Activated CD4-positive, alpha-beta memory T cell treated with anti-CD3 and anti-CD28 coated beads, Interleukin-2, amount 10 ng/mL, durations not matched to agents 7 days and 5 days (primary cell): ENCODE measurements at regions not wholly inside any gene's neighbourhood (a gene's known extent, or its start where the extent isn't known, plus 50 kb on each side); places are given as distances from the start of the nearest gene placed in this dataset.
"Not testable (repeated sequence)": the region's sequence is repeated elsewhere in the genome, so short reads cannot be mapped to it uniquely, and the experiment has no call there.

Experiments
- CTCF ChIA-PET: fragments of 350-600 bp; sonication (Branson Sonifier 250); formaldehyde crosslinking; loops from one replicate; lab custom pipeline; 2021; ENCODE audit warnings: antibody characterized with exemption, inconsistent platforms; lab: Charles Lee
- POLR2A ChIA-PET: fragments of 350-600 bp; sonication (Branson Sonifier 250); formaldehyde crosslinking; loops from one replicate; lab custom pipeline; 2021; ENCODE audit warnings: antibody characterized with exemption; lab: Charles Lee
- DNase-seq: peaks from one replicate; pipeline ENCODE4 v3.0.0-alpha.2; 2020
- H3K27ac Mint-ChIP-seq: one replicate; pipeline ENCODE4 v1.8.0; 2021; ENCODE audit warnings: mild to moderate bottlenecking, mixed read lengths
- H3K27me3 Mint-ChIP-seq: one replicate; pipeline ENCODE4 v1.8.0; 2021; ENCODE audit warnings: mixed read lengths
- H3K36me3 Mint-ChIP-seq: one replicate; pipeline ENCODE4 v1.8.0; 2021; ENCODE audit warnings: low read depth, mixed read lengths
- H3K4me1 Mint-ChIP-seq: one replicate; pipeline ENCODE4 v1.8.0; 2021; ENCODE audit warnings: mixed read lengths
- H3K4me3 Mint-ChIP-seq: one replicate; pipeline ENCODE4 v1.8.0; 2021; ENCODE audit warnings: mild to moderate bottlenecking, mixed read lengths
- H3K9me3 Mint-ChIP-seq: one replicate; pipeline ENCODE4 v1.8.0; 2021; ENCODE audit warnings: mixed read lengths

- H3K4me1 Mint-ChIP-seq, result no peaks in the 10 kb centered on the region
- H3K36me3 Mint-ChIP-seq, result no peaks in the 10 kb centered on the region
- peaks cover 2% of the 10 kb centered on the region for H3K27me3 Mint-ChIP-seq
- ChIA-PET POLR2A (interaction anchor here (0.5 kb wide), 1 partner anchor 25 kb away, joined by 3 read pairs; no protein-coding TSS in a partner anchor), CTCF (no interaction called here)
- no peak overlapping the region for H3K4me3 Mint-ChIP-seq
- no peak overlapping the region for H3K27ac Mint-ChIP-seq
- H3K9me3 Mint-ChIP-seq, result no peaks in the 10 kb centered on the region
- DNase-seq, result no peak
Observed at GRCh38 chr2:61626827-61627226, 88.7 kb upstream of the XPO1 start.

GRCh38 chr2:61623747-61624146 lies 85.6 kb upstream of the XPO1 start:
- Mint-ChIP-seq H3K27me3 (no peaks in the 10 kb centered on the region), H3K4me3 (no peak overlapping the region), H3K4me1 (peaks cover 7% of the 10 kb centered on the region), H3K27ac (no peak overlapping the region), H3K9me3 (no peaks in the 10 kb centered on the region), H3K36me3 (no peaks in the 10 kb centered on the region)
- DNase-seq, result no peak
- ChIA-PET CTCF (no interaction called here), POLR2A (no interaction called here)

DNA sequence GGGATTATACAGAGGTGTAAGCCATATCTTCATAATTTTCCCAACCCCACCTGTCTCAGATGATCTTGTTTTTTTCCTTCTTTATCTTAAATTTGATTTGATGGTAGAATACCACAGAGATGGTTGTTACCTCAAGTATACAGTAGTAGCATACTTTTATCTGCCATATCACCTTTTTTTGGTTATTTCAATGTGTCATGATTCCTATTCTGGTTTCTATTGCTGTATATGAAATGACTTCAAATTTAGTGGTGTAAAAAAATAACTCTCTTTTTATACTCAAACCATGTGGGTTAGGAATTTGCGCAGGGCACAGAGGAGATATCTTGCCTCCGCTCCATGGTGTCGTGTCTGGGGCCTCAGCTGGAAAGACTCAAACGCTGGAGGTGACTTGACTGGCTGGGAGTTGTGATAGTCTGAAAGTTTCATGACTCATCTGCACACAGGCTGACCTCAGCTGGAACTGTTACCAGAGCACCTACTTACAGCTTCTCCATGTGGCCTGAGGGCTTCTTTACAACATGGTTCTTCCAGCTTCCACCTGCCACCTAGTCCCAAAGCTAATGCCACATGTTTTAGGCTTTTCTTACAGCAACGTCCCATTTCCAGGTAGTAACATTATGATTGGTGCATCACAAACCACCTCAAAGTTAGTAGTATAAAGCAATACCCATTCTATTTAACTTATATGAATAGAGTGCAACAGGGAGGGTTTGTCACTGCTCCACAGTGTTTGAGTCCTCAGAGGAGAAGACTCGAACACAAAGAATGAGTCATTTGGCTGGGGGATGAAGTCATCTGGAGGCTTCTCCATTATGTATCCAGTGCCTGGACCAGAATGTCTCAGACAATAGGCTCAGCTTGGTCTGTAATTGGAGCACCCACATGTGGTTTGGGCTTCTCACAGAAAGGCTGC lies 82.3 kb upstream of the XPO1 start:
- H3K36me3 Mint-ChIP-seq, result no peaks in the 10 kb centered on the region
- H3K9me3 Mint-ChIP-seq, result no peaks in the 10 kb centered on the region
- H3K27me3 Mint-ChIP-seq, result no peaks in the 10 kb centered on the region
- no peak overlapping the region for H3K27ac Mint-ChIP-seq
- H3K4me3 Mint-ChIP-seq, result no peak overlapping the region
- ChIA-PET POLR2A (no interaction called here), CTCF (no interaction called here)
- peaks cover 7% of the 10 kb centered on the region for H3K4me1 Mint-ChIP-seq
- no peak for DNase-seq

DNA sequence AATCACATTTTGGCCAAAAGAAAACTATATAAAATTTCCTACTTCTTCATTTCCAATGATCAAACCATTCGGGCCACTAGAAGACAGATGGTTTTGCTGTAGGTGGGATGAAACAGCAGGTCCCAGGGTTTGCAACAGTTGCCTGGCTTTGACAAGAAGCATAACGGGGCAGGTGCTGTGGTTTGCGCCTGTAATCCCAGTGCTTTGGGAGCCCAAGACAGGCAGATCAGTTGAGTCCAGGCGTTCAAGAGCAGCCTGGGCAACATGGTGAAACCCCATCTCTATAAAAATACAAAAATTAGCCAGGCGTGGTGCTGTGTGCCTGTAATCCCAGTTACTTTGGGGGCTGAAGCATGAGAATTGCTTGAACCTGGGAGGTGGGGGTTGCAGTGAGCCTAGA lies 81.4 kb upstream of the XPO1 start:
- ChIA-PET POLR2A (no interaction called here), CTCF (no interaction called here)
- DNase-seq, result no peak
- peaks cover 7% of the 10 kb centered on the region for H3K4me1 Mint-ChIP-seq
- no peak overlapping the region for H3K4me3 Mint-ChIP-seq
- no peaks in the 10 kb centered on the region for H3K9me3 Mint-ChIP-seq
- no peak overlapping the region for H3K27ac Mint-ChIP-seq
- no peaks in the 10 kb centered on the region for H3K27me3 Mint-ChIP-seq
- no peaks in the 10 kb centered on the region for H3K36me3 Mint-ChIP-seq

DNA sequence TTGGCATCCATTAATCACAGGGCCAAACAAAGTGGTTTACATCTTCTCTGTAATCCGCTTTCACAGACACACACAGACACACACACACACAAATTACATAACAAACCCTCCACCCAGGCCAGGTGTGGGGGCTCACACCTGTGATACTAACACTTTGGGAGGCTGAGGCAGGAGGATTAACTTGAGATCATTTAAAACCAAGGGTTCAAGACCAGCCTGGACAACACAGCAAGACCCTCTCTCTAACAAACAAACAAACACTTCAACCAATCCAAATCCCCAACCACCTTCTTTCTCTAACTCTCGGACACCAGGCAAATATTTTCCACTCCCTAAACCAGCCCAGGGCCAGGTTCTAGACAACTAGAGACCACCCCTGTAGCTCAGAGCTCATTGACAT lies 79.5 kb upstream of the XPO1 start:
- ChIA-PET CTCF (no interaction called here), POLR2A (no interaction called here)
- Mint-ChIP-seq H3K27ac (no peak overlapping the region), H3K36me3 (no peaks in the 10 kb centered on the region), H3K27me3 (no peaks in the 10 kb centered on the region), H3K4me1 (peaks cover 7% of the 10 kb centered on the region), H3K9me3 (no peaks in the 10 kb centered on the region), H3K4me3 (no peak overlapping the region)
- no peak for DNase-seq

GRCh38 chr2:61605245-61605644 lies 67.1 kb upstream of the XPO1 start:
- no peak overlapping the region for H3K4me3 Mint-ChIP-seq
- POLR2A ChIA-PET, result no interaction called here

GRCh38 chr2:61604433-61604832 lies 66.3 kb upstream of the XPO1 start:
- Mint-ChIP-seq H3K9me3 (no peaks in the 10 kb centered on the region), H3K4me3 (no peak overlapping the region), H3K27ac (no peak overlapping the region), H3K4me1 (no peaks in the 10 kb centered on the region), H3K36me3 (no peaks in the 10 kb centered on the region), H3K27me3 (peaks cover 2% of the 10 kb centered on the region)
- POLR2A ChIA-PET, result no interaction called here
- CTCF ChIA-PET, result no interaction called here
- no peak for DNase-seq

More at GRCh38 chr2:61605245-61605644, 67.1 kb upstream of the XPO1 start:
- no peaks in the 10 kb centered on the region for H3K4me1 Mint-ChIP-seq
- peaks cover 2% of the 10 kb centered on the region for H3K27me3 Mint-ChIP-seq
- CTCF ChIA-PET, result no interaction called here
- no peaks in the 10 kb centered on the region for H3K36me3 Mint-ChIP-seq
- no peak for DNase-seq
- no peaks in the 10 kb centered on the region for H3K9me3 Mint-ChIP-seq
- no peak overlapping the region for H3K27ac Mint-ChIP-seq

GRCh38 chr2:61598515-61599156 lies 60.5 kb upstream of the XPO1 start:
- POLR2A ChIA-PET, result interaction anchor here (0.6 kb wide), 1 partner anchor 356 kb away, joined by 3 read pairs; no protein-coding TSS in a partner anchor
- CTCF ChIA-PET, H3K4me1 Mint-ChIP-seq, H3K27ac Mint-ChIP-seq, H3K27me3 Mint-ChIP-seq, H3K9me3 Mint-ChIP-seq, DNase-seq, H3K4me3 Mint-ChIP-seq, H3K36me3 Mint-ChIP-seq: not testable (repeated sequence)

- CTCF ChIA-PET, result no interaction called here
- peaks cover 4% of the 10 kb centered on the region for H3K4me1 Mint-ChIP-seq
Observed at GRCh38 chr2:61597300-61598289, 59.4 kb upstream of the XPO1 start.

DNA sequence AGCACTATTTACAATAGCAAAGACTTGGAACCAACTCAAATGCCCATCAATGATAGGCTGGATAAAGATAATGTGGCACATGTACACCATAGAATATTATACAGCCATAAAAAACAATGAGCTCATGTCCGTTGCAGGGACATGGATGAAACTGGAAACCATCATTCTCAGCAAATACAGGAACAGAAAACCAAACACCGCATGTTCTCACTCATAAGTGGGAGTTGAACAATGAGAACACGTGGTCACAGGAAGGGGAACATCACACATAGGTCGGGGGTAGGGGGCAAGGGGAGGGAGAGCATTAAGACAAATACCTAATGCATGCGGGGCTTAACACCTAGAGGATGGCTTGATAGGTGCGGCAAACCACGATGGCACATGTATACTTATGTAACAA lies 56.0 kb upstream of the XPO1 start:
- H3K27me3 Mint-ChIP-seq, result peaks cover 15% of the 10 kb centered on the region
- H3K27ac Mint-ChIP-seq, H3K9me3 Mint-ChIP-seq, H3K4me3 Mint-ChIP-seq, POLR2A ChIA-PET, DNase-seq, H3K4me1 Mint-ChIP-seq, CTCF ChIA-PET, H3K36me3 Mint-ChIP-seq: not testable (repeated sequence)

More at GRCh38 chr2:61597300-61598289, 59.4 kb upstream of the XPO1 start:
- POLR2A ChIA-PET, result no interaction called here
- H3K27ac Mint-ChIP-seq, result no peak overlapping the region
- no peaks in the 10 kb centered on the region for H3K9me3 Mint-ChIP-seq
- H3K36me3 Mint-ChIP-seq, result no peaks in the 10 kb centered on the region
- H3K4me3 Mint-ChIP-seq, result no peak overlapping the region
- no peak for DNase-seq
- peaks cover 10% of the 10 kb centered on the region for H3K27me3 Mint-ChIP-seq

GRCh38 chr2:61593648-61594047 lies 55.5 kb upstream of the XPO1 start:
- H3K4me3 Mint-ChIP-seq, H3K4me1 Mint-ChIP-seq, H3K36me3 Mint-ChIP-seq, POLR2A ChIA-PET, DNase-seq, CTCF ChIA-PET, H3K9me3 Mint-ChIP-seq, H3K27ac Mint-ChIP-seq: not testable (repeated sequence)
- peaks cover 15% of the 10 kb centered on the region for H3K27me3 Mint-ChIP-seq

- no peak for DNase-seq
- ChIA-PET POLR2A (no interaction called here), CTCF (no interaction called here)
- Mint-ChIP-seq H3K9me3 (no peaks in the 10 kb centered on the region), H3K27ac (no peak overlapping the region), H3K36me3 (no peaks in the 10 kb centered on the region), H3K4me3 (no peak overlapping the region), H3K27me3 (peaks cover 15% of the 10 kb centered on the region), H3K4me1 (no peaks in the 10 kb centered on the region)
Observed at GRCh38 chr2:61590214-61590613, 52.1 kb upstream of the XPO1 start.

DNA sequence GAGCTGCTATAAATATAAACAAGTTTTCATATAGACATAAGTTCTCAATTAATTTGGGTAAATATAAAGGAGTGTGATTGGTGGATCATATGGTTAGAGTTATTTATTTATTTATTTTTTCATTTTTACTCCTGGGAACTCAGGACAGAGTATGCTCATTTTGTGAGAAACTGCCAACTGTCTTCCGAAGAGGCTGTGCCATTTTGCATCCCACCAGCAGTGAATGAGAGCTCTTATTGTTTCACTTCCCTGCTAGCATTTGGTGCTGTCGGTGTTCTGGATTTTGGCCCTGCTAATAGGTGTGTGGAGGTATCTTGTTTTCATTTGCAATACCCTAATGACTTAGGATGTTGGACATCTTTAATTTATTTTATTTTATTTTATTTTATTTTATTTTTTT lies 50.4 kb upstream of the XPO1 start:
- ChIA-PET POLR2A (no interaction called here), CTCF (no interaction called here)
- no peak for DNase-seq
- no peak overlapping the region for H3K4me3 Mint-ChIP-seq
- H3K27ac Mint-ChIP-seq, result no peak overlapping the region
- no peaks in the 10 kb centered on the region for H3K9me3 Mint-ChIP-seq
- H3K27me3 Mint-ChIP-seq, result peaks cover 12% of the 10 kb centered on the region
- H3K4me1 Mint-ChIP-seq, result no peaks in the 10 kb centered on the region
- no peaks in the 10 kb centered on the region for H3K36me3 Mint-ChIP-seq
